GM19351 (cell line): ENCODE measurements at regions not wholly inside any gene's neighbourhood (a gene's known extent, or its start where the extent isn't known, plus 50 kb on each side); places are given as distances from the start of the nearest gene placed in this dataset.

Experiments
- ATAC-seq: cut with Tn5 transposase; IDR thresholded peaks from one replicate; pipeline ENCODE4 v1.9.1; 2021; ENCODE audit warnings: mild to moderate bottlenecking, moderate library complexity; ENCODE audit not compliant: unreplicated experiment

DNA sequence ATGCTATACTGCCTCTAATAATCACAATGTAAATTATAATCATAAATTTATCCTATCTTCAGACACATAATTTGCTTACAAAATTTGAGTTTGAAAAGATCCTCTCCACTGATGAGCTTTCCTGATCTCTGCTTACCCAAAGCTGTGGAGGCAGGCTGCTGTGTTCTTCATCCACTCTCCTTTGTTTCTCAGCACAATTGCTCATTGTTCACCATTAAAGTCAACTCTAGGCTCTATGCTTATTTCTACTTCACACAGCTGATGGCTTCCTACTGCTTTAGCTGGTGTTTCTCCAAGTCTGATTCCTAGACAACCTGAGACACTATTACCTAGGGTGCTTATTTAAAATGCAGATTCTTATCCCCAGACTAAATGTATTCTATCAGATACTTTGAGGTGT is 319.7 kb downstream of the PCDH18 start:
- no peak for ATAC-seq

DNA sequence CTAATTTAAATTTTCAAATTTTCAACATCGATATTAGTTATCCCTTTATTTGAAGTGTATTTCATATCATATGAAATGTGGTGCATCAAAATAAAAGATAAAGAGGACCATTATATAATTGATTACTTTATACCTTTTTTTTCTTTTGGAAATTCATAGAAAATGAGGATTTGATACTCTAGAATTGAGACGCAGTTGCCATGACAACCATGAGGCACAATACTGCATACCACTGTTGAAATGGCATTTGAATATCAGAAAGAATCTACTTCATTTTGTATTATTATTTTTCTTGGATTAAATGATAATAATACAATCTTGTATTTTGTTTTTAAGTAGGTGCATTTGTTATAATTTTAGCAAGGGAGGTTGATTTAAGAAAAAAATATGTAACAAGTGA is 323.1 kb downstream of the PCDH18 start:
- ATAC-seq, result no peak

DNA sequence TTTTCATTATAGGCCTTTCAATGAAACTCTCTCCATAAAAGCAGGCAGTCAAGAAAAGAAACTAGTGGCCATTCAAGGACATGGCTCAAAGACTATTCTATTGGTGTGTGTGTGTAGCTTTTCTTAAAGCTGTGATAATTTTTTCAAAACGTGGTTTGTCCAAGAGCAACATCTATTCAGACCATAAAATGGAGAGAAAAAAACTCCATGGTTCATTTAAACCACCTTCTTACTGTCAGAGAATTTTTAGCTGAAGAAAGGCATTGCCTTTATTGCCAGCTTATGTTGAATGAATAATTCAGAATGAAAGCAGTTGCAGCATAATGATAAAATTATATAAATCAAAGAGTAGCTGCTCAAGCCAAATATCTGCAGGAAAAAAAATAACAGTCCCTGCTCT is 325.5 kb downstream of the PCDH18 start:
- no peak for ATAC-seq

DNA sequence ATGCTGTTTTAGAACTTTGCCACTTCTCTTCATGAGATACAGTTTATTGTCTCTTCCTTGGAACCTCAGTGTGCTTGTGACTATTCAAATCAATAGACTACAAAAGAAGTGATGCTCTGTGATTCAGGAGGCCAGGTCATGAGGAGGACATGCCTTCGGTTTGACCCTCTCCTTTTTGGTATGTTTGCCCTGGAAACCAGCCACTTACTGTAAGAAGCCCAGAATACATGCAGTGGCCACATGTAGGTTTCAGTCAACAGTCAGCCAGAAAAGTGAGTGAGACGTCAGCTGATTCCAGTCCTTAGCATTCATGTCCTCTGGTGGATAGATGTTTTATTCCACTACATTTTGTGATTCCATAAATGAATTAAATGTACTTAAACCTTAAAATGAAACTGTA is 328.7 kb downstream of the PCDH18 start:
- ATAC-seq, result no peak

DNA sequence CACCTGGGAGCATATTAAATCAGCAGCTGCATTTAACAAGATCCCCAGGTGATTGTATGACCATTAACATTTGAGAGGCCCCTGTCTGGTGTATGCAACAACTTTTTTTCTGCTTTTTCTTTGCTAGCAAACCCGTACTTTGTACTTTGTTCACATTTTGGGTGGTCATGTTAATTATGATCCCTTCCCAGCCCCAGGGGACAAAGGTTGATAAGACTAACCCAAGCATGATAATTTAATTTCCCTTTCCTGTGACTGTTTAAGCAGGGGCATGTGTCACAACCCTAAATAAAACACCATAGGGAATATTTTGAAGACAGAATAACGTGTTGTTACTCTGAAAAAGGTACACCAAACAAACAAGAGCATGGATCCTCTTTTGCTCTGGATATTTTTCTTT is 332.0 kb downstream of the PCDH18 start:
- ATAC-seq, result no peak

DNA sequence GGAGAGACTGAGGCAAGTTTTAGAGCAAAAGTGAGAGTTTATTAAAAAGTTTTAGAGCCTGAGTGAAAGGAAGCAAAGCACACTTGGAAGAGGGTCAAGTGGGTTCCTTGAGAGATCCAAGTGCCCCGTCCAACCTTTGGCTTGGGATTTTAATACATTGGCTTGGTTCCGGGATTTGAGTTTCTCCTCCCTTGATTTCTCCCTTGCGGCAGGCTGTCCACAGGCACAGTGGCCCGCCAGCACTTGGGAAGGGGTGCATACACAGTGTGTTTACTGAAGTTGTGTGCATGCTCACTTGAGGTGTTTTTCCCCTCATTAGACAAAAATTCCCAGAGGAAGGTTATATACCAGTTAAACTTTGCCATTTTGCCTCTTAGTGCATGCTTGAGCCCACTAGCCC is 333.5 kb downstream of the PCDH18 start:
- ATAC-seq, result no peak

DNA sequence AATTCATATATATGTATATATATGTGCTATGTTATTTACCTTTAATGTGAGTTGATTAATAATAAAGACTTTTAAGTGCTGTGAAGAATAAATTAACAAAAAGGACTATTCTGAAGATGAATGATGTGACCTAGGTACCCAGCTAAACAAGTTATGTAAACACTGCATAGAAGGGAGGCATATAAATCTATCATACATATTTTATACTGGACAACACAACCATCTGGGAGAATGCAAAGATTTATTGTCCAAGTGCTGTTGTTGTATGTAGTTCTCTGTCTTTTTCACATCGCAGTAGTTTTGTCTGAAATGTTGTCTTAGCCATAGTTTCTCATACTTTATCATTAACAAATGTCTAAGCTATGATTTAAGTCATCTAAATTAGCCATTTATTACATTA is 337.6 kb downstream of the PCDH18 start:
- no peak for ATAC-seq

DNA sequence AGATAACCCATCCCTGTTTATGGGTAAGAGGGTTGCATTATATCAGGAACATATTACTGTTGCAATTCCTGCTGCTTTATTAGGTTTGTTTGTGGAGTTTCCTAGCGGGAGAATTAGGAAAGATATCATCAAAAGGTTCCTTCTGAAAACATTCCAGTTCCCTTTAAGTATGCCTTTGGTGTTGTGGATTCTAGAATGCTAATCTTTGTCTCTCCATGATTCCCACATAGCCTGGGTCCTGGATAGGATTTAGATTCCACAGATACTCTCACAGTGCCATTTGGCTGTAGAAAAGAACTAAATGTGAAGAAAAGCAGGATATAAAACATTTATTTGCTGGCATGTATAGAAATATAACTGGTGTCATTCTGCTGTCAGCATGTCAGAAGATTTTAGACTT is 338.7 kb downstream of the PCDH18 start:
- ATAC-seq, result no peak

DNA sequence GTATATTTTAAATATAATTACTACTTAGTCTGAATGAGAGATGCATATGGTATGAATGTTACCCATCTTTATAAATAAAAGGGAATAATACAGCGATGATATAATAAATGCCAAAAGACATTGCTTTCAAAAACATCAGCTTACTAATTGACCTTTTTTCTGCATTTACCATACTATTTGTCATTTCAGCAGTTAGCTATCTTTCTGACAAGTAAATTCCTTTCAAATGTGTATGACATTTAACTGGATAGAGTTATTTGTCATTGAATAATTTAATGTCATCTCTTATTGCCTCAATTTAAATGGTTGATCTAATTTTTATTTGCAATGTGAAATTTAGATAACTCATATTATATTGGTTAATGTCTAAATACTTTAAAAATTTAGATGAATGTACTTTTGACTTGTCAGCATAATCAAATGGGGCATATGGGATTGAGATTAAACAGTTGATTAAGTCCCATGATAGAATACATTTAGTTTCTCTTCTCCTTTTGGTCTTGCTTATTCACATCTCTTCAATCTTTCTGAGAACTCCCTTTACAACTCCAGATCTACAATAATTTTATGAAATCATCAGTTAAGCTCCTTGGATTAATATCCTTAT is 350.9 kb downstream of the PCDH18 start:
- ATAC-seq, result no peak

DNA sequence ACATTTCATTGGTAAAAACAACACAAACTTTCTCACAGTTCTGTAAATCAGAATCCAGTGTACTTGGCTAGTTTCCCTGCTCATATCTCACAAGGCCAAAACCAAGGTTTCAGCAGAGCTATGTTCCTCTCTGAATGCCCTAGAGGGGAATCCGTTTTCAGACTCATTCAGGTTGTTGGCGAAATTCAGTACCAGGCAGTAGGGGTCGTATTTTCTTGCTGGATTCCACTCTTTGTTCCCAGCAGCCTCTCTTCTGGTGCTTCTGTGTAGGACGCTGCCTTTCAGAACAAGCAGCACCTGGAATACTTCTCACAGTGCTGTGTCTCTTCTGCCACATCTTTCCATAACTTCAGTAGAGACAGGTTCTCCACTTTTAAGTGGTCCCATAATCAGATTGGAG is 351.9 kb downstream of the PCDH18 start:
- no peak for ATAC-seq

DNA sequence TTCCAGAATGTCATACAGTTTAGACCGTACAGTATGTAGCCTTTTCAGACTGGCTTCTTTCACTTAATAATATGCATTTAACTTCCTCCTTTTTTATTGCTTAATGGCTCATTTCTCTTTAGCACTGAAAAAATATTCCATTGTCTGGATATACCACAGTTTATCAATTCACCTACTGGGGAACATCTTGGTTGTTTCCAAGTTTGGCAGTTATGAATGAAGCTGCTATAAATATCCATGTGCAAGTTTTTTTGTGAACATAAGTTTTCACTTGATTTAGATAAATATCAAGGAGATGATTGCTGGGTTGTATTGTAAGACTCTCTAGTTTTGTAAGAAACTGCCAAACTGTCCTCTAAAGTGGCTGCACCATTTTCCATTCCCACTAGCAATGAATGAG is 375.5 kb downstream of the PCDH18 start:
- no peak for ATAC-seq

DNA sequence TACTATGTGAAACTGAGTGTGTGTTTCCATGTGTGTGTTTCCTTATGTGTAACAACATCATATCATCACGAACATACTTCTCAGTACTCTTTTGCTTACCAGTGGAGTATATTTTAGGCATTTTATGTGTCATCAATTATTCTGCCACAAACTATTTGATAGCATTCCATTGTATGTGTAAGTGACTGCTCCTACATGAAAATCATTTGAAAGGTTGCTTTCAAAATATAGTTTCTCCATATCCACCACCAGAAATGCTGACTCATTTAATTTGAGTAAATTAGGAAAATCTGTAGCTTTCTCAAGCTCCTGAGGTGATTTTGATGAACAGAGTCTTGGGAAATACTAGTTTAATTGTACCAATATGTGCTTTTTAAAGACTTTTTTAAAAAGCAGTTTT is 376.2 kb downstream of the PCDH18 start:
- no peak for ATAC-seq

DNA sequence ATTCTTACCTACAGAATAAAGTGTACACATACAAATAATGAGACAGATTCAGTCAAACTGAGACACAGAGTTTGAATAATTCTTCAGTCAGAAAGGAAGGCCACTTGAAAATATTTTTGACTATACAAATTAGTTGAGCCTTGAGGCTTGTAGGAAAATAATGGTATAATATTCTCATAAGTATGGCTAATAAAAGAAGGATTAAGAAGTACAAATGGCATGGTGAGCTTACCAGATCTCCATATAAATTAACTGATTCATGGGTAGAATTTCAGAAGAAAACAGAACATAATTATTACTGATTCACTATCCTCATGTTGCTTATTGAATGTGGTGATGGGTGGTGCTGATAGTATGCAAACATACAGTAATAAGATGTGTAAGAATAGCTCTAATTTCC is 401.1 kb downstream of the PCDH18 start:
- no peak for ATAC-seq

DNA sequence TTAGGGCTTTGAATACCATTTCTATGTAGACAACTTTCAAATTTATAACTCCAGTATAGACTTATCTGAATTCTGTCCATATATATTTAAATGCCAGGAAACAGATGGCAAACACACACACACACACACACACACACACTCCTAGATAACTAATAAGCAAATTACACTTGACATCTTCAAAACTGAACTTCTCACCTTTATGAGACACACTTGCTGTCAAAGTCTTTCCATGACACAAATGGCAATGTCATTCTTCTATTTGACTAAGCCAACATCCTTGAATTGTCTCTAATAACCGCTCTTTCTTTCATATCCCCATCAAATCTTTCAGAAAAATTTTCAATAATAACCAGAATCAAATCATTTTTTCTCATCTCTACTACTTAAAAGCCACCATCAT is 402.4 kb downstream of the PCDH18 start:
- no peak for ATAC-seq

DNA sequence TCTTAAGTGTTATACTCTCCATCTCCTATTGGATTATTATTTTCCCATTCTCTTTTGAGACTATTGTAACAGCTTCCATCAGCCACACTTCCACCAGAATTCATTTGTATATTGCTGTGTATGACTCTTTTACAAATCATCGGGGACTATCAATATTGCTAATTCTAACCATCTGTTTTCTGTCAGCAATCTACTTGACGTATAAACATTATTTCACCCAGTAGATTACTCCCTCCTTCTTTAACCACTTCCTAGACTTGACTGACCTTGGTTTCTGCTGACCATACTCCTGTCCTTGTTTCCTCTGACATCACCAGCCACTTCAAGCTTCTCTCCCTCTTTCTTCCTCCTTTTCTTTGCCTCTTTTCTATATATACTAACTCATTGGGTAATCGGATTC is 402.9 kb downstream of the PCDH18 start:
- ATAC-seq, result no peak

DNA sequence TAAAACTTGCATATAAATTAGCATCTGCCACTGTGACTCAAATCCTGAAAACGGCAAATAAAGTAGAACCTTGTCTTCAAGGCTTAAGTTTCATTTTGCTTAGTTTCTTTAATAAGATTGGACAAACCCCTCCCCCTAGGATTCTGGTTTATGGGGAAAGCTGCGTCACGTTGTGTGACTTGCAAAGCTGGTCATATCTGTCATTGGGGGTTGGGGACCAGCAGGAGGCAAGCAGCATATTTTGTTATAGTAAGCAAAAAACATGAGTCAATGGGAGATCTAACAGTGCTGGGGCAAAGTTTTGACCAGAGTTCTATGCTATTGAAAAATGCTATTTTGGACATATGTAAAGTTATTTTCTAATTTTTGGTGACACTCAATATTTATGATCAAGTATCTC is 407.3 kb downstream of the PCDH18 start:
- no peak for ATAC-seq

DNA sequence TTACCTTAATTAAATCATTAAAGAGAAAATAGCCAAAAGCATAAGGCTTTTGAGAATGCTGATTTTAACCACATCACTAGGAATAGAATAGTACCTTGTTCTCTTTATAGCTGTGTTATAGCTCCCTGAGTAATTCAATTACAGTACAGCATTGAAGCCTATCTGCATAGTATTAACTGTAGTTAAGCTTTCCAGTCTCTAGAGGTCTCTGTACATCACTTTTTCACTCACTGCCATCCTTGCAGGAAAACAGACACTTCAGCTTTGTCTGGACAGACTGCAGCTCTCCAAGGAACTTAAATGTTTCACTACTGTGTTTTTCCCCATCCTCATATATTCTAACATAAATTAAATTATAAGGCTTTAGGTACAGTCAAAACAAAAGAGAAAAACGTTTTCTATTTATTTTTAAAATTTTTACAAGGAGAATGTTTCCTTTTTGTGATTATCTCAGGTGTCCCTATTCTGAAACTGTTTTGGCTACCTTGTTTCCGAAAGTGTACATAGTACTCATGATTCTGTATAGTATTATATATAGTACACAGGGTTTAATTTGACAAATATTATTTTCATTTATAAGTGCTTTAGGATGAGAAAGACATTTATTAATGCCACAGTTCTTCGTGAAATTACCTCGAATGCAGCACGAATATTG is 407.9 kb downstream of the PCDH18 start:
- peak; percentile 90 for ATAC-seq

DNA sequence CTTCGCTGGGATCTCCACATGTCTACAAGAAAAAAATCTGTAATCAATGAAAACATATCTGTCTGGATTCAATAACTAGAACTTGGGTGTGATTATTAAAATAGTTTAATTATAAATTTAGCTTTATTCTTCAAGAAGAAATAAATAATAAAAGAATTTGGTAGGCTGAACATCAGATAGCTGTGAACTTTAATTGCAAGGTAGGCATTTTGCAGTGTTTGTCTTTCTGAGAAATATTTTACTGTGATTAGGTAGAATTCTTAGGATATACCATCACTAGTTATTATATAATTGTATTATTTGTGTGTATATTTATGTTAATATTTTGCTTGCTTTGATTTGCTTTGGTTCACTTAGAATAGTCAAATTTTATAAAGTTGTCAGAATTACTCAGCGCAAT is 409.4 kb downstream of the PCDH18 start:
- ATAC-seq, result no peak

DNA sequence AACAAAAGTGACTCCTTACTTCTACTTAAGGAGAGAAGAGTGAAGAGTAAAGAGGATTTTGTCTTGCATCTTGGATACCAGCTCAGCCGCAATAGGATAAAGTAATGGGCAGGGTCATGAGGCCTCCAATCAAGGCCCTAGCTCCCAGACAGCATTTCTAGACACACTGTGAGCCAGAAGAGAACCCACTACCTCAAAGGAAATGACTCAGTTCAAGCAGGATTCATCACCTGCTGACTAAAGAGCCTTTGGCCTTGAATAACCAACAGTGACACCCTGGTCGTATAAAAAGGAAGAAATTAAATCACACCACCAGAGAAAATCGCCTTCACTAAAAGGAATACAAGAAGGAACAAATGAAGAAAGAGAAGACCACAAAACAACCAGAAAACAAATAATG is 416.1 kb downstream of the PCDH18 start:
- no peak for ATAC-seq

DNA sequence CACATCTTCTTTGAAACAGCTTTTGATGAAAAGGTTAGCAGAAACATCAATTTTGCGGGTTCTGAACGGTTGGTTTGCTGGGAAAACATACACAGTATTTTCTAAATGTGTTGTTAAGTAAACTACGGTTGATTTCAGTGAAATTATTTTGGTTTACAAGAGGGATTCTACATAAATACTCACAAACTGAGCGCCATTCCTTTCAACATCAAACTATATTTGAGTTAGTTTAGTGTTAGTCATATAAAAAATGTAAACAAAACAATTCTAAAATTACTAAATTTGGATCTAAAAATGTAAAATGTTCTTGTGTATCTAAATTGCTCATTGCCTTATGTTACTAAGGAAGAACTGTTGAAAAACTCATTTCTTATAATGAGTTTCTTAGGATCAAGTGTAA is 425.6 kb downstream of the PCDH18 start:
- ATAC-seq, result no peak

DNA sequence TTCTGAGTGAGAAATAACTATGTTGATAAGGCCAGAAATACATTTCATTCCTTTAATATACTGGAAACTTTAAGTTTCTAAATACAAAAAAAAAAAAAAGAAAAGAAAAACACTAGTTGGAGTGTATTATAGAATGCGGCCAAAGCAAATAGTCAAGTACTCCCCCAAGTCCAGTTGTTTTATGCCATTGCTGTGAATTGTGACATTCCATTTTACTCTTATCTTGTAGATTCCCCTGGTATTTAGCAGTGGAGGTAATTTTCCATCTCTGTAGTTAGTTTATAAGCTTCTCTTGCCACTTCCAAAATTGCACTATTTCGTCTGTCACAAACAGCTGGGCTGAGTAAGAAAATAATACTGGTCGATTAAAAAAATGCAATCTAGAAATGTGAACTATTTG is 426.0 kb downstream of the PCDH18 start:
- ATAC-seq, result no peak

DNA sequence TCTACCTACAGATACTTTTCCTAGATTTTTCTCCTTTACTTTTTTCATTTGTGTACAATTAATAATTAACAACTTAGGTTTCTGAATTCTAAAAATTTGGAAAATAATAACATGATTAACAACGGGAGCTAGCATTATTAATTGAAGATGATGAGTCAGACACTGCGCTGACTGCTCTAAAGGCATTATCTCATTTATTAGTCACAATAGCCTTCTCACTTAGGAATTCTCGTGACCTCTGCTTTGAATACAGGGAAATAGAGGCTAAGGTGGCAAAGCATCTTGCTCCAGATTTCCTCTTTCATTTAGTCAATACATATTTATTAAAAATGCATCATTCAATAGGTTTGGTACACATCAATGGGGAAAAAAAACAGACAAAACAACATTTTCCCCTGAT is 441.3 kb downstream of the PCDH18 start:
- ATAC-seq, result no peak

DNA sequence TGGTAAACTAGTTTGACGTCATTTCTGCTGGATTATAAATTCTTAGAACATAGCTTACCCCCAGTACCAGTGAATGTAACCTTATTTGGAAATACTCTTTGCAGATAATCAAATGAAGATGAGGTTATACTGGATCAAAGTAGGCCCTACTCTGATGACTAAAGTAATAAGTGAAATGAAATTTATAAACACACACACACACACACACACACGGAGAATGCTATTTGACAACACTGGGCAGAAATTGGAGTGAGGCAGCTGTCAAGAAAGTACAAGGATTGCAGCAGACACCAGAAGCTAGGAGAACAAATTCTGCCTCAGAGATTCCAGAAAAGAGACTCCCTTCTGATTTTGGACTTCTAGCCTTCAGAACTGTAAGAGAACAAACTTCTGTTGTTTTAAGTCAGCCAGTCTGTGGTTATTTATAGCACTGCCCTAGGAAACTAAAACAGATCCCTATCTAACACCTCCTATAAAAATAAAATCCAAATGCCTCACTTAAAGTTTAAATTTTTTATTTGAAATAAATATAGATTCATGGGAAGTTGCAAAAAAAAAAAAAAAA is 448.6 kb downstream of the PCDH18 start:
- no peak for ATAC-seq
